Endothelial cell of umbilical vein (primary cell): ENCODE measurements at regions not wholly inside any gene's neighbourhood (a gene's known extent, or its start where the extent isn't known, plus 50 kb on each side); places are given as distances from the start of the nearest gene placed in this dataset.

ENCODE experiments used
- BruUV-seq: library from RNA; stranded (reverse); fragments of 400-500 nt; replicated peaks from 2 replicates; lab custom pipeline; 2021; lab: Mats Ljungman, UMichigan
- CTCF ChIA-PET: fragments of 300-600, 350-600 bp; sonication (Branson Sonifier 250); formaldehyde crosslinking; loops from one replicate; lab custom pipeline; 2021; ENCODE audit warnings: antibody characterized with exemption, inconsistent platforms; lab: Charles Lee
- POLR2A ChIA-PET: fragments of 300-600, 350-600 bp; sonication (Branson Sonifier 250); formaldehyde crosslinking; loops from one replicate; lab custom pipeline; 2021; ENCODE audit warnings: antibody characterized with exemption, inconsistent platforms; lab: Charles Lee
- DNase-seq: peaks from one replicate; pipeline ENCODE4 v3.0.0-alpha.2; 2011; ENCODE audit warnings: low read depth, low spot score
- FAIRE-seq: peaks from 2 replicates; lab custom pipeline; 2011; peaks lifted over from hg19 to GRCh38; lab: Jason Lieb, UNC
- H2AFZ ChIP-seq: 2 replicates; pipeline ENCODE4 v1.6.0; 2012; ENCODE audit warnings: low read depth, low read length, control low read depth, inconsistent platforms
- H3K27ac ChIP-seq: 2 replicates; pipeline ENCODE4 v1.5.1; 2011; ENCODE audit warnings: low read depth, mild to moderate bottlenecking, control low read depth, low read length, moderate library complexity; ENCODE audit not compliant: insufficient read depth
- H3K27me3 ChIP-seq, 2 experiments: 2 replicates each; pipeline versions ENCODE4 v1.6.0 to v1.6.1; 2011; ENCODE audit warnings: low read length in 2 of 2, mixed read lengths in 1 of 2; ENCODE audit not compliant: control insufficient read depth in 2 of 2, insufficient read depth in 2 of 2
- H3K36me3 ChIP-seq, 2 experiments: 2 replicates in 1 of 2; 3 replicates in 1 of 2; pipeline ENCODE4 v1.5.1; 2011; ENCODE audit warnings: low read length in 2 of 2, mild to moderate bottlenecking in 1 of 2, moderate library complexity in 1 of 2; ENCODE audit not compliant: control insufficient read depth in 2 of 2, insufficient read depth in 2 of 2; ENCODE audit errors: extremely low read depth in 1 of 2
- H3K4me1 ChIP-seq: 3 replicates; pipeline ENCODE4 v1.5.1; 2011; ENCODE audit warnings: mild to moderate bottlenecking, low read length; ENCODE audit not compliant: control insufficient read depth, insufficient read depth; ENCODE audit errors: extremely low read depth
- H3K4me2 ChIP-seq: 2 replicates; pipeline ENCODE4 v1.6.1; 2011; ENCODE audit warnings: low read length, control low read depth, mixed read lengths; ENCODE audit not compliant: insufficient read depth
- H3K4me3 ChIP-seq, 3 experiments: fragments of 200-600 bp in 1 of 3; sonication (generic), shearing (Covaris generic) in 1 of 3; replicated peaks in 1 of 3; 2 replicates each; pipeline ENCODE4 v1.5.1; 2011 to 2016; ENCODE audit warnings: control low read depth in 3 of 3, low read length in 3 of 3, mild to moderate bottlenecking in 2 of 3, inconsistent platforms in 1 of 3, low read depth in 1 of 3, moderate library complexity in 1 of 3; ENCODE audit not compliant: insufficient read depth in 1 of 3
- H3K79me2 ChIP-seq: 2 replicates; pipeline ENCODE4 v1.6.0; 2012; ENCODE audit warnings: low read length, inconsistent platforms; ENCODE audit not compliant: control insufficient read depth, insufficient read depth
- H3K9ac ChIP-seq: replicated peaks from 2 replicates; pipeline ENCODE3; 2011; ENCODE audit warnings: low read length, control low read depth; ENCODE audit not compliant: insufficient read depth; ENCODE audit errors: extremely low read depth
- H3K9me1 ChIP-seq: replicated peaks from 3 replicates; pipeline ENCODE4 v1.6.0; 2011; ENCODE audit warnings: mild to moderate bottlenecking, low read length; ENCODE audit not compliant: control insufficient read depth, insufficient read depth; ENCODE audit errors: extremely low read depth
- H3K9me3 ChIP-seq: replicated peaks from 2 replicates; pipeline ENCODE4 v1.5.1; 2012; ENCODE audit warnings: low read length, inconsistent platforms; ENCODE audit not compliant: control insufficient read depth, insufficient read depth
- H4K20me1 ChIP-seq: replicated peaks from 2 replicates; pipeline ENCODE3; 2011; ENCODE audit warnings: mild to moderate bottlenecking, low read length; ENCODE audit not compliant: control insufficient read depth, insufficient read depth; ENCODE audit errors: extremely low read depth
- EZH2 ChIP-seq: IDR thresholded peaks from 2 replicates; pipeline ENCODE4 v1.6.1; 2012; ENCODE audit warnings: borderline replicate concordance, low read depth, mild to moderate bottlenecking, moderate library complexity, low read length, inconsistent platforms; ENCODE audit not compliant: severe bottlenecking
- FOS ChIP-seq: IDR thresholded peaks from 2 replicates; pipeline ENCODE4 v1.6.1; 2011; ENCODE audit warnings: mild to moderate bottlenecking, low read length, moderate library complexity, borderline replicate concordance; ENCODE audit not compliant: insufficient read depth
- GATA2 ChIP-seq: IDR thresholded peaks from 2 replicates; pipeline ENCODE4 v1.7.0; 2011; ENCODE audit warnings: low read depth, mild to moderate bottlenecking, moderate library complexity, mixed read lengths, low read length; ENCODE audit not compliant: insufficient read length, insufficient read depth
- JUN ChIP-seq: IDR thresholded peaks from 2 replicates; pipeline ENCODE4 v1.6.1; 2011; ENCODE audit warnings: borderline replicate concordance, low read depth; ENCODE audit not compliant: insufficient read length, insufficient read depth
- MYC ChIP-seq: IDR thresholded peaks from one replicate; pipeline ENCODE4 v1.6.1; 2011; ENCODE audit warnings: mild to moderate bottlenecking, low read depth, low read length
- POLR2A ChIP-seq: IDR thresholded peaks from 2 replicates; pipeline ENCODE4 v1.6.1; 2012; ENCODE audit warnings: low read depth, mild to moderate bottlenecking, control low read depth, low read length
- POLR2AphosphoS5 ChIP-seq: IDR thresholded peaks from 2 replicates; pipeline ENCODE4 v1.6.1; 2012; ENCODE audit warnings: low read depth, mild to moderate bottlenecking, control low read depth, low read length, moderate library complexity; ENCODE audit not compliant: insufficient read depth
- dilution Hi-C: fragments of 300-500 bp; cut with MboI; formaldehyde crosslinking; loops from one replicate; pipeline ENCODE4 v1.15.0; 2019; ENCODE audit warnings: low sequenced_read_pairs; ENCODE audit not compliant: extremely low pct_ligation_motif_present
- intact Hi-C: fragments of 100-400 bp; cut with micrococcal nuclease; formaldehyde crosslinking; loops from one replicate; pipeline ENCODE4 v1.10.0; 2022
- TF ChIP-seq, protein P1 (sequence below), 2 donors: IDR thresholded peaks; 1 replicate in 1 of 2; 2 replicates in 1 of 2; pipeline ENCODE4 v1.5.1; 2011; ENCODE audit warnings: low read length in 2 of 2, mild to moderate bottlenecking in 2 of 2, moderate library complexity in 2 of 2, control low read depth in 1 of 2, inconsistent platforms in 1 of 2, low read depth in 1 of 2; ENCODE audit not compliant: insufficient read depth in 1 of 2; ENCODE audit errors: extremely low read depth in 1 of 2
- TF ChIP-seq, protein P2 (sequence below): IDR thresholded peaks from 2 replicates; pipeline ENCODE4 v1.6.1; 2011; ENCODE audit not compliant: insufficient read depth, insufficient read length

DNA sequence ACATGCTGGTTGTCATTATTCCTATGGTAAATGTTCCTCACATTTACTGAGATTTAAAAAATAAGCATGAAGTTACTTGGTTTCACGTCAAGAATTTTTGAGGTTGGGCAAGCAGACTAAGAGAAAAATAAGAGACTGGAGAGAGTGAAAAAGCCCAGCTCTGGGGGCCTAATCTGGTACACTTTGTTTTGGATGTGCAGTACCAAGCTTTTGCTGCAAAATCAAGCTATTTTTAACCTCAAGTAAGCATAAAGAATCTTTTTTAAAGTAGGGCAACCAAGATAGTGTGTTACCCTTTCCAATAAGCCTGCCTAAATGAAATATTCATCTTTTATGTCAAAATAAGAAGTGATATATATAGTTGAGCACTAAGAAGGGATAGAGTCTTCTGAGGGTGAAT lies 79.4 kb upstream of the ARHGAP20 start:
- BruUV-seq: no TSS peak
- no peak overlapping the region for H3K27ac ChIP-seq
- no peak for FAIRE-seq

More for the DNA sequence above, 79.4 kb upstream of the ARHGAP20 start:
- DNase-seq: no peak
- no peak overlapping the region for H3K4me3 ChIP-seq
- dilution Hi-C loops (no loop called here), intact Hi-C loops (loop anchor here (5.0 kb wide), 1 partner anchor 41 kb away; no protein-coding TSS in a partner anchor)
- H4K20me1 ChIP-seq: no peaks in the 10 kb centered on the region
- H3K9me3 ChIP-seq: no peaks in the 10 kb centered on the region
- H3K4me2 ChIP-seq: no peak overlapping the region
- H3K4me1 ChIP-seq: peaks cover 20% of the 10 kb centered on the region
- no peaks in the 10 kb centered on the region for H3K27me3 ChIP-seq
- H2AFZ ChIP-seq: no peak overlapping the region
- no peaks in the 10 kb centered on the region for H3K36me3 ChIP-seq
- ChIA-PET CTCF (no interaction called here), POLR2A (no interaction called here)
- no peak overlapping the region for H3K9ac ChIP-seq
- no peaks in the 10 kb centered on the region for H3K9me1 ChIP-seq
- TF ChIP-seq, protein P1, sequence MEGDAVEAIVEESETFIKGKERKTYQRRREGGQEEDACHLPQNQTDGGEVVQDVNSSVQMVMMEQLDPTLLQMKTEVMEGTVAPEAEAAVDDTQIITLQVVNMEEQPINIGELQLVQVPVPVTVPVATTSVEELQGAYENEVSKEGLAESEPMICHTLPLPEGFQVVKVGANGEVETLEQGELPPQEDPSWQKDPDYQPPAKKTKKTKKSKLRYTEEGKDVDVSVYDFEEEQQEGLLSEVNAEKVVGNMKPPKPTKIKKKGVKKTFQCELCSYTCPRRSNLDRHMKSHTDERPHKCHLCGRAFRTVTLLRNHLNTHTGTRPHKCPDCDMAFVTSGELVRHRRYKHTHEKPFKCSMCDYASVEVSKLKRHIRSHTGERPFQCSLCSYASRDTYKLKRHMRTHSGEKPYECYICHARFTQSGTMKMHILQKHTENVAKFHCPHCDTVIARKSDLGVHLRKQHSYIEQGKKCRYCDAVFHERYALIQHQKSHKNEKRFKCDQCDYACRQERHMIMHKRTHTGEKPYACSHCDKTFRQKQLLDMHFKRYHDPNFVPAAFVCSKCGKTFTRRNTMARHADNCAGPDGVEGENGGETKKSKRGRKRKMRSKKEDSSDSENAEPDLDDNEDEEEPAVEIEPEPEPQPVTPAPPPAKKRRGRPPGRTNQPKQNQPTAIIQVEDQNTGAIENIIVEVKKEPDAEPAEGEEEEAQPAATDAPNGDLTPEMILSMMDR (IDR thresholded peaks at IDR 0.05; ENCODE audit: extremely low read depth in 1 of 2, insufficient read depth in 1 of 2, low read depth in 1 of 2, low read length in 2 of 2): no peak
- TF ChIP-seq, protein P2, sequence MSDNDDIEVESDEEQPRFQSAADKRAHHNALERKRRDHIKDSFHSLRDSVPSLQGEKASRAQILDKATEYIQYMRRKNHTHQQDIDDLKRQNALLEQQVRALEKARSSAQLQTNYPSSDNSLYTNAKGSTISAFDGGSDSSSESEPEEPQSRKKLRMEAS: no peak
- TF ChIP-seq EZH2: no peak
- TF ChIP-seq JUN: no peak
- TF ChIP-seq FOS: no peak
- no peak for TF ChIP-seq POLR2AphosphoS5
- TF ChIP-seq POLR2A: no peak
- no peak for TF ChIP-seq GATA2
- TF ChIP-seq MYC: no peak
- H3K79me2 ChIP-seq: no peaks in the 10 kb centered on the region
